Neural progenitor cell (in vitro differentiated cells): ENCODE measurements at regions not wholly inside any gene's neighbourhood (a gene's known extent, or its start where the extent isn't known, plus 50 kb on each side); places are given as distances from the start of the nearest gene placed in this dataset.

Experiments
- DNase-seq: peaks from one replicate; pipeline ENCODE4 v3.0.0-alpha.2; 2016; ENCODE audit warnings: low spot score
- H2AFZ ChIP-seq: fragments of 200-600 bp; sonication (generic); replicated peaks from 2 replicates; pipeline ENCODE4 v1.6.1; 2016; ENCODE audit warnings: antibody characterized with exemption
- H3F3A ChIP-seq: fragments of 200-600 bp; sonication (generic); 2 replicates; pipeline ENCODE4 v1.6.1; 2016; ENCODE audit warnings: antibody characterized with exemption, low read depth
- H3K27ac ChIP-seq: fragments of 200-600 bp; sonication (generic); 2 replicates; pipeline ENCODE4 v1.5.1; 2016; ENCODE audit warnings: mild to moderate bottlenecking
- H3K27me3 ChIP-seq: fragments of 200-600 bp; sonication (generic); 2 replicates; pipeline ENCODE4 v1.6.1; 2016; ENCODE audit warnings: mild to moderate bottlenecking, moderate library complexity
- H3K36me3 ChIP-seq: fragments of 200-600 bp; sonication (generic); 2 replicates; pipeline ENCODE4 v1.5.1; 2016
- H3K4me1 ChIP-seq: fragments of 200-600 bp; sonication (generic); 2 replicates; pipeline ENCODE4 v1.6.1; 2016; ENCODE audit warnings: mixed run types
- H3K4me2 ChIP-seq: fragments of 200-600 bp; sonication (generic); 2 replicates; pipeline ENCODE4 v1.6.1; 2016
- H3K4me3 ChIP-seq: fragments of 200-600 bp; sonication (generic); 2 replicates; pipeline ENCODE4 v1.5.1; 2016
- H3K79me2 ChIP-seq: fragments of 200-600 bp; sonication (generic); 2 replicates; pipeline ENCODE4 v1.6.1; 2016; ENCODE audit warnings: low read depth
- H3K9ac ChIP-seq: fragments of 200-600 bp; sonication (generic); 2 replicates; pipeline ENCODE4 v1.6.1; 2016
- H3K9me3 ChIP-seq: fragments of 200-600 bp; sonication (generic); 2 replicates; pipeline ENCODE4 v1.5.1; 2016; ENCODE audit warnings: low read depth
- H4K20me1 ChIP-seq: fragments of 200-600 bp; sonication (generic); 2 replicates; pipeline ENCODE4 v1.6.1; 2016; ENCODE audit warnings: low read depth
- H3K27ac Mint-ChIP-seq: 3 replicates; pipeline ENCODE4 v1.8.0; 2021; ENCODE audit warnings: mixed read lengths
- H3K27me3 Mint-ChIP-seq: 2 replicates; pipeline ENCODE4 v1.8.0; 2022; ENCODE audit warnings: low read depth, mild to moderate bottlenecking, inconsistent platforms, moderate library complexity, mixed read lengths; ENCODE audit not compliant: insufficient read depth
- H3K36me3 Mint-ChIP-seq: 3 replicates; pipeline ENCODE4 v1.8.0; 2021; ENCODE audit warnings: mixed read lengths
- H3K4me1 Mint-ChIP-seq: 3 replicates; pipeline ENCODE4 v1.8.0; 2021; ENCODE audit warnings: mixed read lengths
- H3K4me3 Mint-ChIP-seq: 3 replicates; pipeline ENCODE4 v1.8.0; 2021; ENCODE audit warnings: mild to moderate bottlenecking, moderate library complexity, mixed read lengths
- H3K9me3 Mint-ChIP-seq: 3 replicates; pipeline ENCODE4 v1.8.0; 2020; ENCODE audit warnings: mixed read lengths
- EZH2 ChIP-seq: fragments of 200-600 bp; sonication (generic); IDR thresholded peaks from 2 replicates; pipeline ENCODE4 v1.6.1; 2017; ENCODE audit warnings: antibody characterized with exemption, mild to moderate bottlenecking, moderate library complexity
- EZH2phosphoT487 ChIP-seq: fragments of 200-600 bp; sonication (generic); IDR thresholded peaks from 2 replicates; pipeline ENCODE4 v1.6.1; 2017; ENCODE audit warnings: antibody characterized with exemption
- TF ChIP-seq, protein P1 (sequence below): fragments of 200-600 bp; sonication (generic); IDR thresholded peaks from 2 replicates; pipeline ENCODE4 v1.5.1; 2017; ENCODE audit warnings: antibody characterized with exemption, mild to moderate bottlenecking

- no peak overlapping the region for H3K4me3 Mint-ChIP-seq
- H3K27ac Mint-ChIP-seq: no peak overlapping the region
- no peaks in the 10 kb centered on the region for H3K79me2 ChIP-seq
- no peak overlapping the region for H3K4me2 ChIP-seq
- TF ChIP-seq EZH2phosphoT487 (no peak), EZH2 (no peak)
- TF ChIP-seq, protein P1, sequence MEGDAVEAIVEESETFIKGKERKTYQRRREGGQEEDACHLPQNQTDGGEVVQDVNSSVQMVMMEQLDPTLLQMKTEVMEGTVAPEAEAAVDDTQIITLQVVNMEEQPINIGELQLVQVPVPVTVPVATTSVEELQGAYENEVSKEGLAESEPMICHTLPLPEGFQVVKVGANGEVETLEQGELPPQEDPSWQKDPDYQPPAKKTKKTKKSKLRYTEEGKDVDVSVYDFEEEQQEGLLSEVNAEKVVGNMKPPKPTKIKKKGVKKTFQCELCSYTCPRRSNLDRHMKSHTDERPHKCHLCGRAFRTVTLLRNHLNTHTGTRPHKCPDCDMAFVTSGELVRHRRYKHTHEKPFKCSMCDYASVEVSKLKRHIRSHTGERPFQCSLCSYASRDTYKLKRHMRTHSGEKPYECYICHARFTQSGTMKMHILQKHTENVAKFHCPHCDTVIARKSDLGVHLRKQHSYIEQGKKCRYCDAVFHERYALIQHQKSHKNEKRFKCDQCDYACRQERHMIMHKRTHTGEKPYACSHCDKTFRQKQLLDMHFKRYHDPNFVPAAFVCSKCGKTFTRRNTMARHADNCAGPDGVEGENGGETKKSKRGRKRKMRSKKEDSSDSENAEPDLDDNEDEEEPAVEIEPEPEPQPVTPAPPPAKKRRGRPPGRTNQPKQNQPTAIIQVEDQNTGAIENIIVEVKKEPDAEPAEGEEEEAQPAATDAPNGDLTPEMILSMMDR: no peak
- no peak overlapping the region for H3K9ac ChIP-seq
- H3F3A ChIP-seq: no peaks in the 10 kb centered on the region
- H3K36me3 Mint-ChIP-seq: no peaks in the 10 kb centered on the region
- no peak overlapping the region for H3K4me3 ChIP-seq
- peaks cover 1% of the 10 kb centered on the region for H3K9me3 Mint-ChIP-seq
- H3K9me3 ChIP-seq: no peaks in the 10 kb centered on the region
- H2AFZ ChIP-seq: no peak overlapping the region
- no peaks in the 10 kb centered on the region for H4K20me1 ChIP-seq
- no peak overlapping the region for H3K27ac ChIP-seq
- H3K27me3 ChIP-seq: no peaks in the 10 kb centered on the region
- H3K36me3 ChIP-seq: no peaks in the 10 kb centered on the region
- peaks cover 2% of the 10 kb centered on the region for H3K27me3 Mint-ChIP-seq
- DNase-seq: no peak
- no peaks in the 10 kb centered on the region for H3K4me1 Mint-ChIP-seq
- no peaks in the 10 kb centered on the region for H3K4me1 ChIP-seq
Measured at GRCh38 chr12:67842124-67842523, 147.1 kb upstream of the IFNG-AS1 start.

DNA sequence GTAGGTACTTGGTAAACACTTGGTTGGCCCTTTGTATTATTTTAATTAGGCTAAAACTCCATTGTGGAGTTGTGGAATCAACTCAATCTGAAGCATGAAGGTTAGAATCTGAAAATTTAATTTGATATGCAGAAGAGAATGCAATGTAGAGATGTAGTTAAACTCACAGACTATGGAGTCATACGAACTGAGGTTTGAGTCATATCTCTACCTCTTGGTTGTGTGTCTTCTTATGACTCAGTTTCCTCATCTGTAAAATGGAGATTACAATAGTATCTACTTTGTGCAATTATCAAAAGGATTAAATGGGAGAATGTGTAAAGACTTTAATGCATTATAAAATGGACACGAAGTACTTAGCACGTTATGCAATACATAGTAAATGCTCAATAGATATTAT, 146.0 kb upstream of the IFNG-AS1 start:
- H3K27ac ChIP-seq: no peak overlapping the region
- H2AFZ ChIP-seq: no peak overlapping the region
- Mint-ChIP-seq H3K9me3 (no peaks in the 10 kb centered on the region), H3K27me3 (peaks cover 2% of the 10 kb centered on the region), H3K36me3 (no peaks in the 10 kb centered on the region), H3K4me3 (no peak overlapping the region), H3K4me1 (no peaks in the 10 kb centered on the region), H3K27ac (no peak overlapping the region)
- H4K20me1 ChIP-seq: no peaks in the 10 kb centered on the region
- TF ChIP-seq EZH2 (no peak), EZH2phosphoT487 (no peak)
- TF ChIP-seq, protein P1: no peak
- H3K4me2 ChIP-seq: no peak overlapping the region
- H3K27me3 ChIP-seq: no peaks in the 10 kb centered on the region
- H3K36me3 ChIP-seq: no peaks in the 10 kb centered on the region
- no peaks in the 10 kb centered on the region for H3F3A ChIP-seq
- no peaks in the 10 kb centered on the region for H3K9me3 ChIP-seq
- no peaks in the 10 kb centered on the region for H3K79me2 ChIP-seq
- no peaks in the 10 kb centered on the region for H3K4me1 ChIP-seq
- no peak for DNase-seq
- H3K9ac ChIP-seq: no peak overlapping the region
- no peak overlapping the region for H3K4me3 ChIP-seq

GRCh38 chr12:67852701-67853100, 136.5 kb upstream of the IFNG-AS1 start:
- no peak overlapping the region for H3K4me3 Mint-ChIP-seq
- Histone ChIP-seq H3K4me2 (no peak overlapping the region), H3K9ac (no peak overlapping the region), H2AFZ (no peak overlapping the region), H3K4me3 (no peak overlapping the region), H3F3A (no peaks in the 10 kb centered on the region), H4K20me1 (no peaks in the 10 kb centered on the region), H3K4me1 (peaks cover 7% of the 10 kb centered on the region), H3K27ac (no peak overlapping the region), H3K79me2 (no peaks in the 10 kb centered on the region), H3K9me3 (no peaks in the 10 kb centered on the region), H3K27me3 (no peaks in the 10 kb centered on the region), H3K36me3 (peaks cover 3% of the 10 kb centered on the region)
- DNase-seq: no peak
- TF ChIP-seq EZH2phosphoT487 (no peak), EZH2 (no peak)
- TF ChIP-seq, protein P1: no peak
- H3K27me3 Mint-ChIP-seq: no peaks in the 10 kb centered on the region
- H3K27ac Mint-ChIP-seq: no peak overlapping the region
- H3K36me3 Mint-ChIP-seq: no peaks in the 10 kb centered on the region
- H3K4me1 Mint-ChIP-seq: no peaks in the 10 kb centered on the region
- H3K9me3 Mint-ChIP-seq: peaks cover 10% of the 10 kb centered on the region

DNA sequence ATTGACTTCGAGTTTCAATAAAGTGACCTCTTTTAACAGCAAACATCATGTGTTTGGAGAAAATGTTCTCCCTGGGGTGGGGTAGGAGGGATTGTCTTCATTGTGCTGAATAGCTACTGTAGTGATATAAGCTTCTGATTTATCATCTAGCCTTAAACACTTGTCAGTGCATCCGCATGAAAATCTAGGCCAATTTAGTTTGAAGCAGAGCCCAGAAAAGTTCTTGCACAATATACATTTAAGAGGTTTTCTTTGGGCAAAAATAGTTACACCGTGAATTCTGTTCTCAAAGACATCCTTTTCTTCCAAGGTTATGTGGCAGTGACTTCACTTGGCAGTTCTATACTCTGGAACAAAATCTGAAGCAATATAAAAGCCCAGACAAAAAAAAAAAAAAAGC, 136.0 kb upstream of the IFNG-AS1 start:
- Mint-ChIP-seq H3K27me3 (no peaks in the 10 kb centered on the region), H3K4me1 (no peaks in the 10 kb centered on the region), H3K9me3 (peaks cover 12% of the 10 kb centered on the region), H3K27ac (no peak overlapping the region), H3K4me3 (no peak overlapping the region), H3K36me3 (no peaks in the 10 kb centered on the region)
- Histone ChIP-seq H3K4me1 (peaks cover 7% of the 10 kb centered on the region), H3K27me3 (no peaks in the 10 kb centered on the region), H3K9ac (no peak overlapping the region), H3F3A (no peaks in the 10 kb centered on the region), H2AFZ (no peak overlapping the region), H4K20me1 (no peaks in the 10 kb centered on the region), H3K79me2 (no peaks in the 10 kb centered on the region), H3K36me3 (peaks cover 3% of the 10 kb centered on the region), H3K4me3 (no peak overlapping the region), H3K9me3 (no peaks in the 10 kb centered on the region), H3K4me2 (no peak overlapping the region), H3K27ac (no peak overlapping the region)
- no peak for DNase-seq
- TF ChIP-seq, protein P1: no peak
- TF ChIP-seq EZH2 (no peak), EZH2phosphoT487 (no peak)
